SU-DHL-6 (cell line): ENCODE measurements at regions not wholly inside any gene's neighbourhood (a gene's known extent, or its start where the extent isn't known, plus 50 kb on each side); places are given as distances from the start of the nearest gene placed in this dataset.

Experiments
- CTCF ChIP-seq: fragments of 200-600 bp; sonication (generic); IDR thresholded peaks from one replicate; pipeline ENCODE4 v1.5.1; 2017; ENCODE audit warnings: antibody characterized with exemption, mild to moderate bottlenecking, low read length, moderate library complexity; ENCODE audit not compliant: insufficient read depth, poor library complexity, severe bottlenecking
- EZH2phosphoT487 ChIP-seq: fragments of 200-600 bp; sonication (generic), shearing (Covaris generic); conservative IDR thresholded peaks from 2 replicates; pipeline ENCODE4 v1.6.1; 2018; ENCODE audit warnings: mild to moderate bottlenecking, antibody characterized with exemption, low read length, moderate library complexity, mixed read lengths

DNA sequence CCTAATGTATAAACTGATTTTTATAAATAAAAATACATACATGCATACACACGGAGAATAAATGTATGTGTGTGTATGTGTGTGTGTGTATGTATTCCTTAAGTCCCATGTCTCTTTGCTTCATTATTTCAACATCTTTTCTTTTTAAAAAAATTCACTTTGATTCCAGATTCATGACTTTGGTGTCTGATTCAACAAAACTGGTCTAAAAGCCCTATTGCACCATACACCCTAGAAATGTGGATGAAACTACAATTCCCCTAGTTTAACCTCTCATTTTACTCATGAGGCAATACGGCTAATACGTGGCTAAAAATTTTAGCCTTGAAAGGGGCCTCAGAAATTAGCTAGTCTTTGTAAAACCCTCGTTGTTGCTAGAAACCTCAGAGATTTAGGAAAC lies 228.1 kb downstream of the ADAMTS9 start:
- no peak for TF ChIP-seq CTCF
- TF ChIP-seq EZH2phosphoT487: no peak
